PFSK-1 (cell line): ENCODE measurements at regions not wholly inside any gene's neighbourhood (a gene's known extent, or its start where the extent isn't known, plus 50 kb on each side); places are given as distances from the start of the nearest gene placed in this dataset.

Experiments used
- FOXP2 ChIP-seq: optimal IDR thresholded peaks from 2 replicates; pipeline ENCODE3; 2011; ENCODE audit warnings: borderline replicate concordance, control low read depth, inconsistent platforms; ENCODE audit not compliant: insufficient read depth; ENCODE audit errors: extremely low read length, extremely low read depth
- POLR2AphosphoS5 ChIP-seq: IDR thresholded peaks from 2 replicates; pipeline ENCODE4 v1.6.1; 2012; ENCODE audit warnings: low read depth, mild to moderate bottlenecking, control low read depth, low read length, moderate library complexity
- REST ChIP-seq, 2 experiments: IDR thresholded peaks; 2 replicates each; pipeline versions ENCODE4 v1.6.1 to v1.8.0; 2011 to 2012; ENCODE audit warnings: low read depth in 2 of 2, low read length in 2 of 2, control low read depth in 1 of 2, inconsistent platforms in 1 of 2, mild to moderate bottlenecking in 1 of 2, moderate library complexity in 1 of 2; ENCODE audit not compliant: insufficient read depth in 1 of 2
- SIN3A ChIP-seq: IDR thresholded peaks from 2 replicates; pipeline ENCODE4 v1.6.1; 2012; ENCODE audit warnings: mild to moderate bottlenecking, low read length, moderate library complexity, borderline replicate concordance; ENCODE audit not compliant: insufficient read depth
- TAF1 ChIP-seq: IDR thresholded peaks from 2 replicates; pipeline ENCODE4 v1.6.1; 2012; ENCODE audit warnings: low read length, control low read depth, borderline replicate concordance; ENCODE audit not compliant: insufficient read depth

GRCh38 chr19:31675193-31675913 lies 326.1 kb upstream of the TSHZ3 start:
- TF ChIP-seq FOXP2 (no peak), REST (IDR thresholded peaks at IDR 0.05; ENCODE audit: insufficient read depth in 1 of 2, low read depth in 2 of 2, low read length in 2 of 2) (no peak), SIN3A (no peak), TAF1 (no peak), POLR2AphosphoS5 (no peak)

- TF ChIP-seq POLR2AphosphoS5 (no peak), TAF1 (no peak), FOXP2 (no peak), SIN3A (no peak), REST (IDR thresholded peaks at IDR 0.05; ENCODE audit: insufficient read depth in 1 of 2, low read depth in 2 of 2, low read length in 2 of 2) (no peak)
These were observed 327.2 kb upstream of the TSHZ3 start for GRCh38 chr19:31676271-31677004.

- TF ChIP-seq TAF1, result no peak
- no peak for TF ChIP-seq FOXP2
- no peak for TF ChIP-seq POLR2AphosphoS5
- no peak for TF ChIP-seq REST (IDR thresholded peaks at IDR 0.05; ENCODE audit: insufficient read depth in 1 of 2, low read depth in 2 of 2, low read length in 2 of 2)
- no peak for TF ChIP-seq SIN3A
These were observed 329.2 kb upstream of the TSHZ3 start for GRCh38 chr19:31678421-31678820.

GRCh38 chr19:31681121-31681520 lies 331.9 kb upstream of the TSHZ3 start:
- TF ChIP-seq SIN3A, result no peak

GRCh38 chr19:31693131-31693932 lies 344.1 kb upstream of the TSHZ3 start:
- TF ChIP-seq REST (IDR thresholded peaks at IDR 0.05; ENCODE audit: insufficient read depth in 1 of 2, low read depth in 2 of 2, low read length in 2 of 2), result no peak
- no peak for TF ChIP-seq POLR2AphosphoS5
- TF ChIP-seq FOXP2, result no peak
- TF ChIP-seq TAF1, result no peak
- no peak for TF ChIP-seq SIN3A
